ENCODE measurements at regions not wholly inside any gene's neighbourhood (a gene's known extent, or its start where the extent isn't known, plus 50 kb on each side); places are given as distances from the start of the nearest gene placed in this dataset.
A peak's percentile ranks its signal among the peaks of the same experiment; 100 is the strongest.

DNA sequence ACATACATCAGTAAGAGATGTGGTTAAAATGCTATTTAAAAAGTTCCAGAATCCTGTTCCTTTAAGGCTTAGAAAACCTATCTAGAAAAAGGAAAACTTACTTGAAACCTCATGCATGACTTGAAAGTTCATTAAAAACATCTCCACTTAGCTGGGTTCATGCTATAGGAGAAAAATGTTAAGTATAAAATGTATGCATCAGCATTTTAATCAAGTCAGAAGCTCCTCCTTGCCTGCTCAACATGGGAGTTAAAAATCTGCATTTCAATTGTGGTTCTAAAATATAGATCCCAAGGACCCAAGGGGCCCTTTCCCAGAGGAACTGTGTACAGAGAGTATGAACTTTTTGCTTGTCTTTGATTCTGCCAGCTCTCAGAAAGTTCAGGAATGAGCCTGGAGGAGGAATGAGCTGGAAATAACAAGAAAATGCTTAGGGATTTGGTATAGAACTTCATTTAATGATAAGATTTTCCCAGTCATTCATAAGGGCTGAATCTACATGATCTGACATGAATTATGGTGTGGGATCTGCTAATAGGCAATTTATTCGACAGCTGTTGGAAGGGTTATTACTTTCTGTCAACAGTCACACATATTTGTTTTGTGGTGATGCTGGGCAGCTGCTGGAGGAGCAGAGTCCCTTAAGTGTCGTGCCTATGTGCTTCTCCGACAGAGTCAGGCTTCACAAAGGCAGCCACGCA lies 85.6 kb upstream of the MTPN start:
- Mint-ChIP-seq H3K4me1 (ENCODE audit: low read depth in 2 of 2) (no peaks in the 10 kb centered on the region), H3K27ac (no peak overlapping the region), H3K9me3 (no peaks in the 10 kb centered on the region), H3K27me3 (no peaks in the 10 kb centered on the region), H3K36me3 (no peaks in the 10 kb centered on the region), H3K4me3 (no peak overlapping the region)
- ATAC-seq: no peak
- DNase-seq (ENCODE audit: low spot score): no peak

- Mint-ChIP-seq H3K27ac (no peak overlapping the region), H3K27me3 (no peaks in the 10 kb centered on the region), H3K4me1 (ENCODE audit: low read depth in 2 of 2) (peaks cover 0 to 3% of the 10 kb centered on the region in 2 donors), H3K36me3 (no peaks in the 10 kb centered on the region), H3K4me3 (no peak overlapping the region), H3K9me3 (no peaks in the 10 kb centered on the region)
- no peak for DNase-seq (ENCODE audit: low spot score)
- no peak for ATAC-seq
Observed at GRCh38 chr7:136061433-136061832, 84.3 kb upstream of the MTPN start.

GRCh38 chr7:136058546-136058945 lies 81.4 kb upstream of the MTPN start:
- Mint-ChIP-seq H3K4me1 (ENCODE audit: low read depth in 2 of 2) (peaks cover 0 to 3% of the 10 kb centered on the region in 2 donors), H3K36me3 (no peaks in the 10 kb centered on the region), H3K27me3 (no peaks in the 10 kb centered on the region), H3K9me3 (no peaks in the 10 kb centered on the region), H3K4me3 (no peak overlapping the region), H3K27ac (no peak overlapping the region)
- DNase-seq (ENCODE audit: low spot score) (no peak), ATAC-seq (no peak)

GRCh38 chr7:136057509-136057908 lies 80.3 kb upstream of the MTPN start:
- DNase-seq (ENCODE audit: low spot score): no peak
- no peak for ATAC-seq
- H3K9me3 Mint-ChIP-seq: no peaks in the 10 kb centered on the region
- no peak overlapping the region for H3K27ac Mint-ChIP-seq
- peaks cover 6 to 9% of the 10 kb centered on the region in 2 donors for H3K4me1 Mint-ChIP-seq (ENCODE audit: low read depth in 2 of 2)
- H3K27me3 Mint-ChIP-seq: no peaks in the 10 kb centered on the region
- H3K4me3 Mint-ChIP-seq: no peak overlapping the region
- H3K36me3 Mint-ChIP-seq: no peaks in the 10 kb centered on the region

GRCh38 chr7:136056651-136057231 lies 79.6 kb upstream of the MTPN start:
- H3K27me3 Mint-ChIP-seq: no peaks in the 10 kb centered on the region
- ATAC-seq: no peak

DNA sequence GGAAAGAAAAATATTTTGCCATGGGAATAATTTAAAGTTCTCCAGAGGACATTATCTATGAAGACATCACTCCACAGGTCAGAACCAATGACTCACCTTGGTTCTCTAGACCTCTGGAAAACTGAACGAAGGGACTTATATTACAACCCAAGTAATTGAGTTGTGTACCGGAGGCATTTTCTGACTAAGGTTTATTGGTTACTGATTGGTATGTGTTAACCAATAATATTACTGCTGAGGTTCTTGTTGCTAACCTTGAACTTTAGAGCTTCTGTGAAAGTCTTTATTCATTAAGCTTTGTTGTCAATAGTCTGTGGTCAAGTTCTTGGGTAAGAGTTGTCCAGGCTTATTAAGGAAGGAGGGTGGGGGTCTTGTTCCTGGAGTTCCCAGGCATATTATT lies 78.1 kb upstream of the MTPN start:
- no peaks in the 10 kb centered on the region for H3K36me3 Mint-ChIP-seq
- no peak overlapping the region for H3K27ac Mint-ChIP-seq
- H3K4me1 Mint-ChIP-seq (ENCODE audit: low read depth in 2 of 2): peaks cover 6 to 9% of the 10 kb centered on the region in 2 donors
- H3K27me3 Mint-ChIP-seq: no peaks in the 10 kb centered on the region
- DNase-seq (ENCODE audit: low spot score) (no peak), ATAC-seq (no peak)
- no peak overlapping the region for H3K4me3 Mint-ChIP-seq
- H3K9me3 Mint-ChIP-seq: no peaks in the 10 kb centered on the region

More at GRCh38 chr7:136056651-136057231, 79.6 kb upstream of the MTPN start:
- no peak overlapping the region for H3K27ac Mint-ChIP-seq
- no peak overlapping the region for H3K4me3 Mint-ChIP-seq
- H3K36me3 Mint-ChIP-seq: no peaks in the 10 kb centered on the region
- H3K4me1 Mint-ChIP-seq (ENCODE audit: low read depth in 2 of 2): peaks cover 6 to 9% of the 10 kb centered on the region in 2 donors
- H3K9me3 Mint-ChIP-seq: no peaks in the 10 kb centered on the region
- DNase-seq (ENCODE audit: low spot score): no peak

DNA sequence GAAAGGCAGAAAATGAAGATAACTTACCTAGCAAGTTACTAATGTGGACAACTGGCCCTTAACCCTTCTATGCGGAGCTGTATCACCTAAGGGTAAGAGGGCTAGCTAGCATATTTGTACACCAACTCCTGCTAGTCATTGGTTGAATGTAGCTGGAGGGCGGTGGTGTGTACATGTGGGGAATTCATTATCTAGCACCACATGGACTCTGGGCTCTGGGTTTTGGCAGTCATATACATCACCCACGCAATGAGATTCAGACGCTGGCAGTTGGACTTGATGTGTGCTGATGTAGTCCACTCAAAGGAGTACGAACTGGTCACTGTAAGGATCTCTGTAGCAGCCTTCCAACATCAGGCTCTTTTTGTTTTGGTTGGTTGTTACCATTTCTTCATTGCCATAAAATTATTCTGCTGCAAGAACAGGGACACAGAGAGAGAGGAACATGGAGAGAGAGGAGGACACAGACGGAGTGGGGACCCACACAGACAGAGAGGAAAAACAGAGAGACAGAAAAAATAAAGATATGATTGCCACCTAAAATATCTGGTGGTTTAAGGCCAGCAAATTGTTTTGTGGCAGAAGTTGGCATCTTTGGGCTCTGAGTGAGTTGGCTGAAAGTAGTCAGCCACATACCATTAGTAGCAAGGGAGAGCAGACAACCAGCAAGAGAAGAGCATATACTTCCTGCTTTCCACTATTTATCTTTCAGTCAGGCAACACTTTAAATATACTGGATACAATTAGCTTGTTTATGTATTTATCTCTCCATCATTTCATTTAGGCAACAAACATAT lies 76.7 kb upstream of the MTPN start:
- peaks cover 8% of the 10 kb centered on the region for H3K36me3 Mint-ChIP-seq
- H3K27me3 Mint-ChIP-seq: no peaks in the 10 kb centered on the region
- no peaks in the 10 kb centered on the region for H3K9me3 Mint-ChIP-seq
- H3K27ac Mint-ChIP-seq: peak overlapping the region in 1 of 2 donors; percentile 34
- no peak for DNase-seq (ENCODE audit: low spot score)
- H3K4me1 Mint-ChIP-seq (ENCODE audit: low read depth in 2 of 2): peaks cover 6 to 9% of the 10 kb centered on the region in 2 donors
- ATAC-seq: no peak
- no peak overlapping the region for H3K4me3 Mint-ChIP-seq

DNA sequence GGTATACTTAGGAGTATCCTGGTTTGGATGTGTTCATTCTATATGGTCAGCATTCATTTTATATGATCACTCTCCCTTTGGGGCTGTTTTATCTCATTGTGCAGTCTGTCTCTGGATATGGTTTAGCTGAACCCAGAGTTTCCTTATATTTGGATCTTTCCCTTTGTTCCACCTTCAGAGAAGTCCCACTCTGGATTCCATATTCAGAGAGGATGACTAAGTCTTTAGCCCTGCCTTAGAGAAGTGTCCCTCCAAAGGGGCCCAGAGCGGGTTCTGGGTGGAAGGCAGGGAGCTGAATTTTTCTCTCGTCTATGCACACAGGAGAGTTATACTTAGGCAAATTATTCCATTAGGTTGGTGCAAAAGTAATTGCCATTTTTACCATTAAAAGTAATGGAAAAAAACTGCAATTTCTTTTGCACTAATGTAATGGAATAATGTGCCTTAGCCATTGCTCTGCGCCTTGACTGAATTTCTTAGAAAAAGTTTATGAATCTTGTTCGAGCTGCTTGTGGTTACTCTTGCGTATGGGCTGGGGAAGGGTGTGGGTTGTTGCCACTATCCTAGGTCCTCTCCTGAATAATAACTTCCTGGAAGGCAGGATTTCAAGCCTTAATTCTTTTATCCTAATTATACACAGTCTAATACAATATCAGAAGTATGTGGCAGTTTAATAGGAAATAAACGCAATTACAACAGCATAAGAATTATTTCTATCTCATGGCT lies 74.2 kb upstream of the MTPN start:
- Mint-ChIP-seq H3K9me3 (peaks cover 2% of the 10 kb centered on the region), H3K36me3 (peaks cover 14% of the 10 kb centered on the region), H3K27me3 (no peaks in the 10 kb centered on the region), H3K4me3 (no peak overlapping the region), H3K4me1 (ENCODE audit: low read depth in 2 of 2) (peaks cover 6% of the 10 kb centered on the region in 2 donors), H3K27ac (no peak overlapping the region)
- ATAC-seq: no peak
- DNase-seq (ENCODE audit: low spot score): no peak

- Mint-ChIP-seq H3K4me3 (no peak overlapping the region), H3K4me1 (ENCODE audit: low read depth in 2 of 2) (peaks cover 6% of the 10 kb centered on the region in 2 donors), H3K36me3 (peaks cover 14% of the 10 kb centered on the region), H3K9me3 (peaks cover 2% of the 10 kb centered on the region), H3K27me3 (no peaks in the 10 kb centered on the region), H3K27ac (no peak overlapping the region)
- no peak for DNase-seq (ENCODE audit: low spot score)
- ATAC-seq: no peak
Observed at GRCh38 chr7:136050462-136050847, 73.3 kb upstream of the MTPN start.

- Mint-ChIP-seq H3K27ac (no peak overlapping the region), H3K4me1 (ENCODE audit: low read depth in 2 of 2) (peaks cover 6% of the 10 kb centered on the region in 2 donors), H3K9me3 (peaks cover 6% of the 10 kb centered on the region), H3K27me3 (no peaks in the 10 kb centered on the region), H3K4me3 (no peak overlapping the region), H3K36me3 (peaks cover 14% of the 10 kb centered on the region)
- DNase-seq (ENCODE audit: low spot score) (no peak), ATAC-seq (no peak)
Observed at GRCh38 chr7:136049818-136050461, 72.8 kb upstream of the MTPN start.

GRCh38 chr7:136049117-136049516 lies 72.0 kb upstream of the MTPN start:
- Mint-ChIP-seq H3K4me3 (no peak overlapping the region), H3K36me3 (peaks cover 14% of the 10 kb centered on the region), H3K9me3 (peaks cover 6% of the 10 kb centered on the region), H3K4me1 (ENCODE audit: low read depth in 2 of 2) (peaks cover 6% of the 10 kb centered on the region in 2 donors), H3K27ac (no peak overlapping the region), H3K27me3 (no peaks in the 10 kb centered on the region)
- no peak for DNase-seq (ENCODE audit: low spot score)
- ATAC-seq: no peak

DNA sequence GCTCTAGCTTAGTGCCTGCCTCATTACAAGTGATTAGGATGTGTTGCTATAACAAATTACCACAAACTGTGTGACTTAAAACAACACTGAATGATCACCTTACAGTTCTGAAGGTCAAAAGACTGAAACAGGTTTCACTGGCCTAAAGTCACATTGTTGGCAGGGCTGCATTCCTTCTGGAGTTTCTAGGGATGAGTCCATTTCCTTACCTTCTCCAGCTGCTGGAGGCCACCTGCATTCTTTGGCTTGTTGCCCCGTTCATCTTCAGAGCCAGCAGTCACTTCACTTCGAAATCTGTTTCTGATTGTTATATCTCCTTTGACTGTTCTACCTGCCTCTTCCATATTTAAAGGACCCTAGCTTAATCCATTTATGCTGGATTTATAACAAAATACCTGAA lies 69.4 kb upstream of the MTPN start:
- DNase-seq (ENCODE audit: low spot score) (no peak), ATAC-seq (no peak)
- H3K27me3 Mint-ChIP-seq: no peaks in the 10 kb centered on the region
- H3K36me3 Mint-ChIP-seq: peaks cover 14% of the 10 kb centered on the region
- H3K27ac Mint-ChIP-seq: no peak overlapping the region
- H3K4me3 Mint-ChIP-seq: no peak overlapping the region
- H3K9me3 Mint-ChIP-seq: peaks cover 6% of the 10 kb centered on the region
- no peaks in the 10 kb centered on the region for H3K4me1 Mint-ChIP-seq (ENCODE audit: low read depth in 2 of 2)

GRCh38 chr7:136045992-136046391 lies 68.8 kb upstream of the MTPN start:
- H3K36me3 Mint-ChIP-seq: peaks cover 14% of the 10 kb centered on the region
- no peak for DNase-seq (ENCODE audit: low spot score)
- no peak overlapping the region for H3K27ac Mint-ChIP-seq
- no peak for ATAC-seq
- no peaks in the 10 kb centered on the region for H3K4me1 Mint-ChIP-seq (ENCODE audit: low read depth in 2 of 2)
- no peaks in the 10 kb centered on the region for H3K27me3 Mint-ChIP-seq
- H3K9me3 Mint-ChIP-seq: peaks cover 6% of the 10 kb centered on the region
- H3K4me3 Mint-ChIP-seq: no peak overlapping the region

Measured in natural killer cell treated with Interleukin-12 subunit alpha and Interleukin-12 subunit beta and Interleukin-15 and Interleukin-18, amount 100 ng/mL, for 72 hours (primary cell).